Fibroblast of skin of right biceps (primary cell): ENCODE measurements at regions not wholly inside any gene's neighbourhood (a gene's known extent, or its start where the extent isn't known, plus 50 kb on each side); places are given as distances from the start of the nearest gene placed in this dataset.
A peak's percentile ranks its signal among the peaks of the same experiment; 100 is the strongest.

Experiments
- DNase-seq: peaks from one replicate; pipeline ENCODE4 v3.0.0-alpha.2; 2013

GRCh38 chr7:47663213-47663612, 81.3 kb upstream of the TNS3 start:
- DNase-seq, result peak; percentile 56

DNA sequence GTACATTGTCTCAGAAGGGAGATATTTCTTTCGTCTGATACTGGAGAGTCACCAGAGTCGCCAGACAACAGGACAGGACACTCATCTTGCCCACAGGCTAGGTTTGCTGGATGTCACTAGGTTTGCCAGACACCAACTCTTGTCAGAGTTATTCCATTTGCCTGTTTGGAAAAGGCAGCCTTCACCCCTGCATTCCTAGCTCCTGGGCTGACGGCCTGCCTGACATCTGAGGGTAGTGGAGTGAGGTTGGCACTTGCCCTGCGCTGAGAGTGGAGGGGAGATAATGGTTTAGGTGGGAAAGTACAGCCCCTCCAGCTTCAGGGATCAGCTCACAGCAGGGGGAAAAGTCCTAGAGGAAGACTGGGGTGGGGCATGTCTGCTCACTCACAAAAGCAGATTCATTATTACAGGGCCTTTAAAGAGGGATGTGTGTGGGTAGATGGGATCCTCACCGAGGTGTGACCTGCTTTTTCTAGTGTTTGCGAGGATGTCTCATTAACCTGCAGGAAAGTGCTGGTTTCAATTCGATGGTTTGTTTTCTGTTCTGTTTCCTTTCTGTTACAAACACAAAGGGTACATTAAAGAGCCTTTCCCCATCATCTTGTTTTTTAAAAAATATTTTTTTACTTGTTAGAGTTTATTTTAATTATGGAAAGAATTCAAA, 79.3 kb upstream of the TNS3 start:
- DNase-seq, result no peak

DNA sequence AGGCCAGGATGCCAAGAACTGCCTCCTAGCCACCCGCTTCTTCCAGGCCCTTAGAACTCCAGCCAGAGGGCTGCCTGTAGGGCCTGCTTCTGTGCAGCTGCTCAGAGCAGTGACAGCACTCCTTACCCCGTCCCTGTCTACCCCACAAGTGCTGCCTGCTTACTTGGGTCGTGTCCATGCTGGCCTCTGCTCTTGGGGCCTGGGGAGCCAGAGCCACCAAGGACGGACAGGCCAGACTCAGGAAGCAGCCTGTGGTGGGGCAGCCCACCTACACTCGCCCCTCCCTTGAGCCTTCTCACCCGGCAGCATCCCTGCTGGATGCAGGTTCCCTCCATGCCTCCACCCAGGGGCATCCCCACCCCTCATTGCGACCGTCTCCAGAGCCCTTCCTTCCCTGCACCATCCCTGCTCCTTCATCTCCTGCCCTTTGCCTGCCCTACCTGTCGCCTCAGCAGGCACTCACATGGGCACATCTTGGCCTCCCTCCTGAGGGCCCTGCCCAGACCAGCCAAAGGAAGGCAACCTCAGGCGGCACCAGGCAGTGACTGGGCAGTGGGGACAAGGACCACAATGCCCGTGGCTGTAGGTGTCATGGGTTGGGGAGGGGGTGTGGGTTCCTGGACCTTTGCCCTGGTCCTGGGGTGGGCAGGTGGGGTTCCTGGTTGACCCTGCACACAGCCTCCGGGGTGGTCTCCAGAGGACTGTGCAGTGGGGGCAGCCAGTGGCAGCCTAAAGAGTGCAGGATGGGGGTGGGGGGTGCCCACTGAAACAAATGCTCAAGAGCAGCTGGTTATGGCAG, 78.0 kb upstream of the TNS3 start:
- no peak for DNase-seq

GRCh38 chr7:47658886-47659635, 77.2 kb upstream of the TNS3 start:
- no peak for DNase-seq

DNA sequence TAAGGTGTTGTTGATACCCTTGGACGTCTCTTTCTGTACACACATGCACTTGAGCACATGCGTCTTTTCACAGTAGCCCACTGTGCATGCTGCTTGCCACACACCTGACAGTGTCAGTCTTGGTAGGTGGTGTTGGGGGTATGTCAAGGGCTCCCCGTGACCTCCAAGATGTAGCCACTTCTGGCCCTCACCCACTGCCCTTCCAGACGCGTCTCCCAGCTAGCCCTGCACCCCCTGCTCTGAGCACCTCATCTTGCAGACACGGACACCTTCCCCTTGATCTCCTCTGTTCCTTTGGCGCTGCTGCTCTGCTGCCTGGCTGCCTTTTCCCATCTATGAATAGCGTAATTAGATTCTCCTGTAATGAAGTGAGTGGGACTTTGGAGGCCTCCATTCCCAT, 75.2 kb upstream of the TNS3 start:
- no peak for DNase-seq

DNA sequence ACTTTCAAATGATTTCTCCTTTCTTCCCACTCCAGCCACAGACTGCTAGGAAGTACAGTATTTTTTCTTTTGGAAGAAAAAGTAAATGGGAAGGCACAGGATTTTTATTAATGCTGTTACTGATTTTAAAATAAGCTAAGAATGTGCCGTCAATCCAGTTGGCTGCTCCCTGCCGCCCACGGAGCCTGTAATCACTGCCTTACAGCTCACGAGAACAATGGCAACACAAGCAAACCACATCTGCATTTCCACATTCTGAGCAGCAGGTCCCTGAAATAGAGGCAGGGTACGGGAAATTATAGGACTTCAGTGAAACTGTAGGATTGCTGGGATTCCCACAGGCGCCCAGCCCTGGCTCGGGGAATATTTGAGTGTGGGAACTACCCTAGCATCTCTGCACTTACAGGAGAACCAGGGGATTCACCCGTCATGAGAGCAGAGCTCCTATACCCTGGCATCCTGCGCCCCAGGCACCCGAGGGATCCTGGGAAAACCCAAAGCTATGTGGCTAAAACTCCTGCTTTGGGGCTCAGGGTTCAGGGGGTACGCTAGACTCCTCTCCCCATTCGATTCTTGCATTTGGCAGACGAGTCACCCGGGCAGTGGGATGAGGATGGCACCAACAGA, 72.9 kb upstream of the TNS3 start:
- DNase-seq, result no peak

- DNase-seq, result peak; percentile 65
These were observed 71.9 kb upstream of the TNS3 start for GRCh38 chr7:47653550-47654411.

DNA sequence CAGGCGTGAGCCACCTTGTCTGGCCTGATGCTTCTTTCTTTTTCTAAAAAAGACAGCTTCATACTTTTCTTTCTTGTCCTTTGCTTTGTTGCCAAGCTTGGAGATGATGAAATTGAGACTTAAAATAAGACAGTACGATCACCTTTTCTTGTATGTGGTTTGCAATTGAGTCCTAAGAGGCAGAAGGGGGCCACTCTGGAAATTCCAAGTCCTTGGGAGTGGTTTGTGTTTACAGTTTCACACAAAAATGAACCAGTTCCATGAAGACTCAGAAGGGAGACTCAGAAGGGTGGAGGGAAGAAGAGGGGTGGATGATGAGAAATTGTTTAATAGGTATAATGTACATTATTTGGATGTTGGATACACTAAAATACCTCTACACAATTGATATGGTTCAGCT, 70.7 kb upstream of the TNS3 start:
- DNase-seq, result no peak

GRCh38 chr7:47651355-47652317, 69.7 kb upstream of the TNS3 start:
- DNase-seq, result peak; percentile 98

- DNase-seq, result no peak
These were observed 68.0 kb upstream of the TNS3 start for GRCh38 chr7:47649919-47650318.

- peak; percentile 85 for DNase-seq
These were observed 66.5 kb upstream of the TNS3 start for GRCh38 chr7:47648275-47648925.

GRCh38 chr7:47647918-47648250, 66.0 kb upstream of the TNS3 start:
- no peak for DNase-seq

GRCh38 chr7:47647181-47647917, 65.4 kb upstream of the TNS3 start:
- no peak for DNase-seq

DNA sequence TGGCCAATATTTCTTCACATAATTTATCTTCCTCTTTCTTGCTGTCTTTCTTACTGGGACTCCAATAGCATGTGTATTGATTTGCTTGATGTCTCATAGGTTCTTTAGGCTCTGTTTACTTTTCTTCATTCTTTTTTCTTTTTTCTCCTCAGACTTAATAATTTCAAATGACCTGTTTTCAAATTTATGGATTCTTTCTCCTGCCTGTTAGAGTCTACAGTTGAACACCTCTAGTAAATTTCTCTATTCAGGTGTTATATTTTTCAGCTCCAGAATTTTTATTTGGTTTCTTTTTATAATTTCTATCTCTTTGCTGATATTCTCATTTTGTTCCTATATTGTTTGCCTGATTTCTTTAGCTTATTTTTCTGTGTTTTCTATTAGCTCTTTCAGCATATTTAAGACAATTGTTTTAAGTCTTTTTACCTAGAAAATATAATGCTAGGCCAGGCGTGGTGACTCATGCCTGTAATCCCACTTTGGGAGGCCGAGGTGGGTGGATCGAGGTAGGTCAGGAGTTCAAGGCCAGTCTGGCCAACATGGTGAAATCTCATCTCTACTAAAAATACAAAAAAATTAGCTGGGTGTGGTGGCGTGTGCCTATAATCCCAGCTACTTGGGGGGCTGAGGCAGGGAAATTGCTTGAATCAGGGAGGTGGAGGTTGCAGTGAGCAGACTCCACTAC, 61.9 kb upstream of the TNS3 start:
- no peak for DNase-seq

DNA sequence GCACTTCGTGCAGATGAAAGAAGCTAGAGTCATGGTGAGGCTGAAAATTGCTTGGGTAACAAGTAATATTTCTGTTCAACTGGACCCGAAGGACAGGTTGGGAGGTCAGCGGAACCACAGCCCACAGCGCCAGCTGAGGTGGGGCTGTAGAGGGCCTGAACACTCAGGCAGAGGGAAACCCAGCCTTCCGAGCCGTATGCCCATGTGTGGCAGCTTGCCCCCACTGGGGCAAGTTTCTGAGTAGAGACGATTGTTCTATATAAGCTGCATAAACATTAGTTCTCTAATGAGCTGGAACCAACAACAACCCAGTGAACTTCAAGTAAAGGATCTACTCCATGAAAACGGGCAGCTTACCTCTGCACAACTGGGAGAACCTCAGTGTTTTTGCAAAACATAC, 58.4 kb upstream of the TNS3 start:
- DNase-seq, result no peak

DNA sequence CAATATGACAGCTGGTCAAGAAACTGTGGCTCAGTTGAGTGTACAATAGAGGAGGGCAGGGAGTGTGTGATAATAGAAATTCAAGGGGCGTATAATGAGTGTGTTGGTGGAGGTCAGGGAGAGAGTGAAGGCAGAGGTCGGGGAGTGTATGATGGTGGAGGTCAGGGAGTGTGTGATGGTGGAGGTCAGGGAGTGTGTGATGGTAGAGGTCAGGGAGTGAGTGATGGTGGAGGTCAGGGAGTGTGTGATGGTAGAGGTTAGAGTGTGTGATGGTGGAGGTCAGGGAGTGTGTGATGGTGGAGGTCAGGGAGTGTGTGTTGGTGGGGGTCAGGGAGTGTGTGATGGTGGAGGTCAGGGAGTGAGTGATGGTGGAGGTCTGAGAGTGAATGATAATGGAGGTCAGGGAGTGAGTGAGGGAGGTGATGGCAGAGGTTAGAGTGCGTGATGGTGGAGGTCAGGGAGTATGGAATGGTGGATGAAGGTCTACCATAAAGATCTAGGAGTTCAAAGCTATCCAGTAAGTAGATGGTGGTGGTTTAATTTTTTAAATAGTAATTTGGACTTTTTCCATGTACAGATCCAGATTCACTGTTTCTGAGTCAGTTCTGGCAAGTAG, 57.7 kb upstream of the TNS3 start:
- no peak for DNase-seq

DNA sequence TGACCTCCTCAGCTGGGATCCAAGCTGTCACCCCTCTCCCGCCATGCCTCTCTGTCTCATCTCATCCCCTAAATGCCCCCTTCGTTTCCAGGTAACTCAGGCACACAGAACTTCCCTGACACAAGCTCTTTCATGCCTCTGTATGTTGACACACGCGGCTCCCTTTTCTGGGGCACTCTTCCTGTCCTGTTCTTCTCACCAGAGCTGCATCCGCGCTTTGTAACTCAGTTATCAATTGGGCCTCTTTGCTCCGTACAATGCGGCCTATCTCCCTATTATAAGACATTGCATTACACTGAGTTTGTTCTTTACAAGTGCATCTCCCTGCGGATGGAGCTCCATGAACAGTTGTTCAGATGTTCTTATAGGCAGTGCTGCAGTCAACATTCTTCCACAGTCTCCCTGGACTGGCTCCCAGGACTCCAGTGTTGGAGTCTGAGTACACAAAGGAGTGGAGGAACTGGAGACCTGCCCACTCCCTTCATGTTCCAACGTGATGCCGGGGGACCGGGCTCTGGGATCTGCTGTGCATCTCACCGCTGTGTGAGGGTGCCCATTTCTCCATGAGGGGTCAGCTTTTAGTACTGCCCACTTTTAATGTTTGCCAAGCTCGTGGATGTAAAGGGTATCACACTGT, 56.9 kb upstream of the TNS3 start:
- no peak for DNase-seq

GRCh38 chr7:47636433-47637175, 54.7 kb upstream of the TNS3 start:
- no peak for DNase-seq
